LNCaP clone FGC (cell line): ENCODE measurements at regions not wholly inside any gene's neighbourhood (a gene's known extent, or its start where the extent isn't known, plus 50 kb on each side); places are given as distances from the start of the nearest gene placed in this dataset.

Source experiments
- DNase-seq: peaks from one replicate; pipeline ENCODE4 v3.0.0-alpha.2; 2011; ENCODE audit warnings: low read depth
- H3K4me3 ChIP-seq: 2 replicates; pipeline ENCODE4 v1.5.1; 2011; ENCODE audit warnings: mild to moderate bottlenecking, low read depth, low read length, control low read depth
- TF ChIP-seq, protein P1 (sequence below): IDR thresholded peaks from 2 replicates; pipeline ENCODE4 v1.5.1; 2012; ENCODE audit warnings: mild to moderate bottlenecking; ENCODE audit not compliant: control insufficient read depth, insufficient read depth; ENCODE audit errors: extremely low read depth

DNA sequence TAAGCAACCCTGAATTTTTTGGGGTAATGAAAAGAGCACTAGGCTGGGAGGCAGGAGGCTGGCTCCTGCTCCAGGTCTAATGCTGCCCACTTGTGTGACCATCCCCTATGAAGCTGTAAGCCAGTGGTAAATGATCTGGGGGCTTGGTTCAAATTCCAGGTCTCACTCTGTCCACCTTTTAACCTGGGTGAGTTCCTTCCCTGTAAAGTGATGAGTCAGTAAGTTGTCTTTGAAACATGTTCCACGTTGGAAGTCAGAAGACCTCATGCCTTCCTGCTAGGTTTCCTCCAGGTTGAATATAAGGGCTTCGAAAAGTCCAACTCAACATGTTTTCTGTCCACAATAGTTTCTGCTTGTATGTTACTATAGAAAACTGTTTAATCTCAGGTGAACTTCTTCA lies 160.9 kb upstream of the MYT1L start:
- no peak for DNase-seq
- H3K4me3 ChIP-seq = no peak overlapping the region
- TF ChIP-seq, protein P1, sequence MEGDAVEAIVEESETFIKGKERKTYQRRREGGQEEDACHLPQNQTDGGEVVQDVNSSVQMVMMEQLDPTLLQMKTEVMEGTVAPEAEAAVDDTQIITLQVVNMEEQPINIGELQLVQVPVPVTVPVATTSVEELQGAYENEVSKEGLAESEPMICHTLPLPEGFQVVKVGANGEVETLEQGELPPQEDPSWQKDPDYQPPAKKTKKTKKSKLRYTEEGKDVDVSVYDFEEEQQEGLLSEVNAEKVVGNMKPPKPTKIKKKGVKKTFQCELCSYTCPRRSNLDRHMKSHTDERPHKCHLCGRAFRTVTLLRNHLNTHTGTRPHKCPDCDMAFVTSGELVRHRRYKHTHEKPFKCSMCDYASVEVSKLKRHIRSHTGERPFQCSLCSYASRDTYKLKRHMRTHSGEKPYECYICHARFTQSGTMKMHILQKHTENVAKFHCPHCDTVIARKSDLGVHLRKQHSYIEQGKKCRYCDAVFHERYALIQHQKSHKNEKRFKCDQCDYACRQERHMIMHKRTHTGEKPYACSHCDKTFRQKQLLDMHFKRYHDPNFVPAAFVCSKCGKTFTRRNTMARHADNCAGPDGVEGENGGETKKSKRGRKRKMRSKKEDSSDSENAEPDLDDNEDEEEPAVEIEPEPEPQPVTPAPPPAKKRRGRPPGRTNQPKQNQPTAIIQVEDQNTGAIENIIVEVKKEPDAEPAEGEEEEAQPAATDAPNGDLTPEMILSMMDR = no peak

DNA sequence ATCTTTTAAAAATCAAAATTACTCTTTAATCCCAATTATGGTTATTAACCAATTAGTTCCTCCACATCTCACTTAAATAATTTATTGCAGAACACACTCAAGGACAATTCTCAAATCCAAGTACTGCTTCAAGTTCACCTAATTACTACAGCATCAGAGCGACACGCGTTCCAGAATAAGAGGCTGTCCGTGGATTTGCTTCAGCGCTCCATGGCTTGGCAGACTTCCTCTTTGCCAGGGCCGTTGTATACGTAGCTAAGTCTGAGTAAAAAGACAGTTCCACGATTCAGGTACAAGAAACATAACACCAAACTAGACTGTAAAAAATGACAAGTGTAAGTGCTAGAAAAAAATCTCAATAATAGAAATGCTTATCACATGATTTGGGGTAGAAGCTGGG lies 153.2 kb upstream of the MYT1L start:
- no peak for DNase-seq
- TF ChIP-seq, protein P1 = no peak
- no peak overlapping the region for H3K4me3 ChIP-seq

DNA sequence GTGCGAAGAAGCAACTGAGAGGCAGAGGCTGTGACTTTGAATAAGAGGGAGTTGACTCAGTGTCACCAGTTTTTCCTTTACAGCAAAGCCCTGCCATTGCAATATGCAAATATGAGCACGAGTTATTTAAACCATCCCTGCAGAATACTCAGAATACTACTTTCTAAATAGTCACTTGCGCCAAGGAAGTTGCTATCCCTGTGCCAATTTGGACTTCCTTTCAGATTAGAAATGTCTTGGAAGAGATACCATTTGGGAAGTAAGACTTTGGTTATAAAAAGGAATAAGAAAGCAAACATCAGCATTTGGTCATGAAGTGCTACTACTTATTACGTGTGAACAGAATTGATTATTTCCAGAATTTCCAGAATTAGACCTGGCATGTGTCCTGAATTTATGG lies 151.8 kb upstream of the MYT1L start:
- no peak overlapping the region for H3K4me3 ChIP-seq

DNA sequence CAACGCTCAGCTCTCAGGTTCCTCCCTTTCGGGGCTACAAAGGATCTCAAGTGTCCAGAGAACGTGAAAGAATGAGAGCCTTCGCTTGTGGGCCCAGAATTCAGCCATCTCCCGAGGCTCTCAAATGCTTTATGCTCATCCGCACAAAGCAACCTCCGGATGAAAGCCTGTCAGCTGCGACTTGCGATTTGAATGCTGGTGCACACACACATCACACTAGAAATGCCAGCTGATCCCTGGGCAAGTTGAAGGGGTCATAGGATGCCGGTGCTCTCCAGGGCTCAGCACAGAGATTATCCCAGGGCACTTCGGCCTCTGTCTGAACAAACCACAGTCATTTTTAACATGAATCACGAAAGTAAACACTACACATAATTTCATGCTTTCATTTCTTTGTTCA lies 141.8 kb upstream of the MYT1L start:
- no peak overlapping the region for H3K4me3 ChIP-seq
- TF ChIP-seq, protein P1 = no peak
- DNase-seq = no peak

More for the DNA sequence above, 151.8 kb upstream of the MYT1L start:
- DNase-seq = no peak
- TF ChIP-seq, protein P1 = no peak

DNA sequence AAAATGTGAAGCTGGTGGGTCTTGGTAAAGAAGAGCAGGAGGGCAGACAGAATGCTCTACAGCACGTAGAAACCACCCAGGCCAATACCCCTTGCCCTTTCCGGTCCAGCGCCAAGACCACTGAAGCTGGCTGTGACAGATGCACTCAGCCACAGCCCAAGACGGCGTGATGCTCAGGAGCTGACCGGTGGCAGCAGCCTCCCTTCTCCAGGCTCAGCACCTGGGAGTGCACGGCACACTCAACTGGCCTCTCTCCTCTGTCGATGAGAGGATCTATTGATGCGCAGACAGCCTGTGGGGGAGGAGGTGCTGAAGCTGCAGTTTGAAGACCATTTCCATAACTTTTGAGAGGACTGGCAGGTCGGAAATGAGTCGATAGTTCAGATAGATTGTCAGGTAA lies 141.0 kb upstream of the MYT1L start:
- no peak overlapping the region for H3K4me3 ChIP-seq
- TF ChIP-seq, protein P1 = no peak
- no peak for DNase-seq

DNA sequence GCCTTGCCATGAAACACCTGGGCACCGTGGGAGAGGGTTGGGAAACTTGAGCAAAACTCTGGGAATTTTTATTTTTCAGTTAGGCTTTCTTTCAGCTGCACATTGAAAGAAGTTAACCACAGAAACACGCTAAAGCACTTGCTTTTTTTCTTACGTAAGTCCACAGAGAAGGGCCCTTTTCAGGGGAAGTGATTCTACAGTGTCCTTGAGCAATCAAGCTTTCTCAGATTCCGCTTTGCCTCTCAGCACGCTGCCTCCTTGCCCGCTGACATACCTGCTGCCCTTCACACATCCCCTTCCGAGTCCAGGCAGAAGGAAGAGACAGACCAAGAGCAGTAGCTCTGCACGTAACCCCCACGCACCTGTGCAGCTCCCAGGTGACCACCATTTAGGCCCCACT lies 135.5 kb upstream of the MYT1L start:
- DNase-seq = no peak
- H3K4me3 ChIP-seq = no peak overlapping the region
- TF ChIP-seq, protein P1 = no peak

DNA sequence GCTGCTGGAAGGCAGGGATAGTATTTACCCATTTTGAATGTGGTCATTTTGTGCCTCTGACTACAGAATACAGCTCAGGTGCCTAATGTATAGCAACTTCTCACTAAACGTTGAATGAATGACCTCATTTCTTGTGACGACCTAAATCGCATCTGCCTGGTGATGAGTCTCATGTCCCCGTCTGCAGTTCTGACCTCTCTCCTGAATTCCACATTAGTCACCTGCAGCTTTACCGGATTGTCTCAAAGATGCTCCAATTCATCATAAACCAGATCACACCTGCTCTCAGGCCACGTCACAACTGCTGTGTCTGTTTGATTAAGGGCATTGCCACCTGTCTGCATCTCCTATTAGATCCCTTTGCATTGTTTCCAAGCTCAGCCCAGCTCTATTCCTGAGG lies 133.6 kb upstream of the MYT1L start:
- TF ChIP-seq, protein P1 = no peak
- DNase-seq = no peak

More for the DNA sequence above, 133.6 kb upstream of the MYT1L start:
- no peak overlapping the region for H3K4me3 ChIP-seq
